ENCODE measurements at regions not wholly inside any gene's neighbourhood (a gene's known extent, or its start where the extent isn't known, plus 50 kb on each side); places are given as distances from the start of the nearest gene placed in this dataset.

DNA sequence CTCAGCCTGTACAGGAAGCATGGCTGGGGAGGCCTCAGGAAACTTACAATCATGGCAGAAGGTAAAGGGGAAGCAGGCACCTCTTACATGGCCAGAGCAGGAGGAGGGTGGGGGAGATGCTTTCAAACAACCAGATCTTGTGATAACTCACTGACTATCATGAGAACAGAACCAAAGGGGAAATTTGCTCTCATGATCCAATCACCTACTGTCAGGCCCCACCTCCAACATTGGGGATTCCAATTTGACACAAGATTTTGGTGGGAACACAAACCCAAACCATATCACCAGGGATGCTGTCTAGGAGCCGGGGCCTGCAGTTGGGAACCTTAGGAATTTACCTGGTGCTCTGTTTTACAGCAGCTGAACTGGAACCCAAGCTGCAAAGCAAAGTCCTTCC, 191.1 kb upstream of the CITED2 start:
- no peak for DNase-seq

DNA sequence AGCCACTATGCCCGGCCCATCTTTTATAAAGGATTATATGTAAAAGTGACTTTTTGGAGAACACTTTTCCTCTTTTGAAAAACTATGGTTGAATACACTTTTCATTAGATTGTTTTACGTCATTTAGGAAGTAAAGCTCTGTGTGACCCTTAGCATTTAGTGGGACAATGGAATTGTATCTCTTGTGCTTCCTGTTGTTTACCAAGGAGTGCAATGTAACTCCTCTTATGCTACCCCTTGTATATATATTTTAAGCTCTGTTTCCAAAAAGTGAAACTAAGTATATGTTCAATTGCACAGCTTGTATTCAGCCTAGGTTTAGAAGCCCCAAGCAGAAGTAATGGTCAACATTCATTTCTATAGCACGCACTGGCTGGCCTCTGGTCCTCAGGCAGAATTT, 183.1 kb upstream of the CITED2 start:
- DNase-seq: no peak

DNA sequence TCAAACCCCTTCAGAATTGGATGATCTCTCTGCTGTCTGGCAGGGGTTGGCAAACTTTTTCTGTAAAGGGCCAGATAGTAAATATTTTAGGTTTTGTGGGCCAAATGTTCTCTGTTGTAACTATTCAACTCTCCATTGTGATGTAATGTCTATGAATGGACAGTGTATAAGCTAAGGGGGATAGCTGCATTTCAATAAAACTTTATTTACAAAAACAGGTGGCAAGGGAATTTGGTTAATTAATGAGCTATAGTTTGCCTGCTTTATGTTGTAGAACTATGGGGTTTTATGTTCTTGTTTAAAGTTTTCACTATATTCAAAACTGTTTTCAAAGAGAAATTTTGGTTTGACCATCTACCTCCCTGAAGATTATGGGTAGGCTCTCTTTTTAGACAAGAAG, 182.1 kb upstream of the CITED2 start:
- DNase-seq: no peak

DNA sequence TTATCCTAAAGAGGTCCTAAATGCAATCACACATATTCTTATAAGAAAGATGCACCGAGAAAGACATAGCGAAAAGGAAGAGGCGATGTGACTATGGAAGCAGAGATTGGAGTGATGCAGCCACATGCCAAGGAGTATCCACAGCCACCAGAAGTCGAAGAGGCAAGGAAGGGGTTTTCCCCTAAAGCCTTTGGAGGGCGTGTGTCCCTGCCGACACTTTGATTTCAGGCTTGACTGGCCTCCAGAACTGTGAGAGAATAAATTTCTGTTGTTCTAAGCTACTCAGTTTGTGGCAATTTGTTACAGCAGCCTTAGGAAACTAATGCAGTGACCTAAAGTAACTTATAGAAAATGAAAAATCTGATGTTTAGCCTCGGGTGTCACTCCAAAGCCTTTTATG, 179.5 kb upstream of the CITED2 start:
- DNase-seq: no peak

DNA sequence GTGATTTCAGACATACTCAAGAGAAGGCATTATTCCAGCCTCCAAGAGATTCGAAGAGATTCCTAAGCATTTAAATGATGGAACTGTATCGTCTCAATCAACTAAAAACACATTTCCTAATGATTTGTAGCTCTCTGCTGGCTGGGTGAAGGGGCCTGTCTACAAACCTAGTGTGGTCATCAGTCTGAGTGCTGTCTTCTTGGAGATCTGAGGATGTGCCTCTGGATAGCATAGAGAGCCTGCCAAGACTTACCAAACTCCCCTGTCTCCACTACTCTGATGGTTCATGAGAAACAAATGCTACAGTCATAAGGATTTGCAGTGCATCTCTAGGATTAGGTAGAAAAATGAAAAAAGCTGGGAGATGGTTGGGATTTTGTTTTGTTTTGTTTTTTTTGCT, 176.9 kb upstream of the CITED2 start:
- DNase-seq: no peak

DNA sequence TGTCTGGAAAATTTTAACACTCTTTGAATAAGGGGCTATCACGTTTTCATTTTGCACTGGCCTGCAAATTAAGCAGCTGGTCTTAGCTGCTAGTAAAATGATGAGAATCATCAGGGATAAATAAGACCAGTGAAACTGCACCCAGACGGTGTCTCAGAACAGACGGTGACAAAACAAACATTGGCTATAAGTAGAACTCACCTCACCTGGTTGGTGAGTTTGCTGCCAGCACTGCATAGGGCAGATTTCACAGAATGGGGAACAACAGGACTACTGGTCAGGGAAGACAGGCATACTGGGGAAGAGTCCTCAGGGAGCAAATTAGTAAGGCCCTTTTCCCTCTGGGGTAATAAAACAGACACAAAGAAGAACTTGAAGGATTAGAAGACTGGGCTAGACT, 175.9 kb upstream of the CITED2 start:
- no peak for DNase-seq

DNA sequence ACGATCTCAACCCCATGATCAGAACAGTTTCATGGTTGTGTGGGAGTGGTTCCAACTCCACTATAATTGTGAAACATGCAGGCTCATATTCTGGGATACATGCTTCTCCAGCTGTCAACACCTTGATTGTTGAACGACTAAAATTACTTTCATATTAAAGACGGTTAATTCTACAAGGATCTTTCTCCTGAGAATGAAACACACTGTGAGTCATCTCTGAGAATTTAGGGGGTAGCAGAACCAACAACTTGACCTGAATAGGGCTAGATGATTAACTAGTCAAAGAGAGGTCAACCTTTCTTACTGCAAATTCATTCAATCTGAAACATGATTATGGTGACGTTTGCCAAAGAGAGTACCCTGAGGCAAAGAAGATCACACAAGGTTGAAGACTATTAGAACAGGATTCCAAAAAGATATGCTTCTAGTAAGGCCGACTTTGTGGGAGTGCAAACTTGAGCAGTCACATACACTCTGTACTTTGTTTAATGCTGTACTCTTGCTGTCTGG, 175.2 kb upstream of the CITED2 start:
- no peak for DNase-seq

DNA sequence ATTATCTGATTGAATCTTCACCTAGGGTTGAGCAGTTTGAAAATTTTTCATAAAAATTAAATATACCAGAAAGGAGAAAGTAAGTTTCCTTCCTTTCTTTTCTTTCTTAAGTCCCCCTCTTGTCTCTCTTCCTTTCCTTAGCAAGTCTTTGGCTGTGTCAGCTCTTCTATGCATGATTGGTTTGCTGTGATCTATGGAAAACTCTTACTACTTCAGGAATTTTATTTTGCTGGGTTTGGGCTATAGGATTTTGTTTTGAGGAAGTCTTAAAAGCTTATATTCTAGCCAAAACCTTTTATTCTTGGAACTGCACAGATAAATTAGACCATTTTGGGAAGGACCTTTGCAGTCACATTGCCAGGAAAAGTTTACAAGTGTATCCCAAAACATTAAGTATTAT, 173.4 kb upstream of the CITED2 start:
- no peak for DNase-seq

DNA sequence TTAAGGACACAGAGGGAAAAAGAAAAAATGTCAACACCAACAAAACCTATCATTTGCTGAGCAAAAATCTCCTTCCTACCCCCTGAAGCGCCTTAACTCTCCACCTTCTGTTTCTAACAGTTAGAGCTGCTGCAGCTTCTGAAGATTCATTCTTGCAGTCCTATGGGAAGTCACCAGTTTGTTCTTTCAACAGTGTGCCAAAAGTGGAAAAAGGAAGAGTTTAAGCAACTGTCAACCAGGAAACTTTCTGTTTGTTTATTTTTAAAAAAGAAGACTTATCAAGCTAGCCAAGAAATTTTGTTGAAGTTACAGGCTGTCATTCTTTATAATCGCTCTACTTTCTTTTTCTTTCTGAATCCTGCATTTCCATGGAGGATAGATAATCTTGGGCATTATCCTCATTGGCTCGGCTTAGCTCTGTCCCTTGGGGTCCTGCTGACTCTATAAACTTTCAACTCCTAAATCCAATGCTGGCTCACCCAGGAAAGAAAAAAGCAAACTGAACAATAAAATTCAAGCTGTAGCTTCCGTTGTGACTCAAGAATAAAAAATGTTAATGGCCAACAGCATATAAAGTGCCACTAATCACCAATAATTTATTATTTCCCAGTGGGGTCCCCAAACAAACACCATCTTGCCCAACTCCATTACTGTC, 172.8 kb upstream of the CITED2 start:
- no peak for DNase-seq

DNA sequence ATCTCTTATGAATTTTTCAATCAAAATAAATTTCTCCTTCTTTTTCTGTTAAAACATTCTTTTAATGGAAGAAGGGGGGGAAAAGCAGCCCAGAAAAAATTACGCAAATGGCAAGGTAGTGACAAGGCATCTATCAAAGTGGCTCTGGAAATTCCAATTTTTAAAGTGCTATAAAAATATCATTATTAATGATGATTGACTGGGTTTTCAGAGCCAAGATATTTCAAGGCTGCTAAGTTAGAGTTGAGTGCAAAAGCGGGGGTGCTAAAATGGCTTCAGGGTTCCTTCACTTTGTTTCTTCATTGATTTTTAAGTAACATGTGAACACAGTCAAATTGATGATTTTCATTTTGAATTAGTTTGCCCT, 171.6 kb upstream of the CITED2 start:
- DNase-seq: no peak

DNA sequence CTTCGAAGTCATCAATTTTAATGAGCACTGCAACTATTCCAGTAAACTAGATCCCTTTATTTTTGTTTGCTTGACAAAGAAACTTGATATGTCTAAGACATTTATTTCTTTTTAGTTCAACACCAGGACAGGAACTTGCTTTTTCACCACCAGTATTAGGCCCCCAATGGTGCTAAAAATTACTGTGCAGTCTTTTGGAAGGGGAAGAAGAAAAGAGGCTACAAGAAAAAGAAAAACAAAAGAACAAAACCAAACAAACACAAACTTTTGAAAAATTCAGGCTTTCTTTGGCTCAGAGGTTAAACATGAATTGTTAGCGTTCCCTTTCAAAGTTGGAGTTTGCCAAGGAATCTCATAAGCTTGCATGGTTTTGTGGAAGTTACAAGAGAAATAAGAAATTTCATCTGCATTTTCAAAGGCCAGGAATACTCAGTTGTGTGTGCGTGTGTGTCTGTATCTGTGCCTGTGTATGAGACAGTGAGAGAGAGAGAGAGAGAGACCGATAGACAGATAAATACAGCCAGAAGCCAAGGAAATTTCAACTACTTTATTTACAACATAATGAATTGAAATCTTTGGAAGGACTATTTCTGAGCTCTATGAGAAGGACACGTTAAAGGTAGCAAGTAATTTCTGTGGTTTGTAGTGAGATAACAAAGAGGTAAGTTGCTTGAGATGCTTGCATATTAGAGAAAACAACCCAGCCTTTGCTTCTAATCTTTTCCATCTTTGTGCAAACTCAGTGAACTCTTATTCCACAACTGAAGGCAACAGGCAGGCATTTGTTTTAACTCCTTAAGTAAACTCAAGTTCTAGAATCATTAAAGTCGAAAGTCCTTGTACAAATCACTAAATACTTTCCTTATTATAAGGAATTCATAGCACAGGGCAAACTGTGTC, 171.0 kb upstream of the CITED2 start:
- DNase-seq: no peak

DNA sequence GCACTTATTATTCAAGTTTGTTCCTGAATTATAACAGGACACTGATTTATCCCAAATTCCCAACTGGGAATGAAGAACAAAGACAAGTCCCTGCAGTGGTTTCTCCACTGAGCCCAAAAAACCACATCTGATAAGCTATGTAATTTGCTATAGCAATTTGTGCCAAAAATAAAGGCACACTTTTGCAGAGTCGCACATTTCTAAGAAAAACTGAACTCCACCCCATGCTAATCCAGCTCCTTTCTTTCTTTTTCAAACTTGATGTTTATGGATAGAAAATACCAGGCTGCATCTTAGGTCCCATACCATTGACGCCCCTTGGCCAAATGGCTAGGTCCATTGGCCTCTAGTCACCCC, 170.2 kb upstream of the CITED2 start:
- no peak for DNase-seq

DNA sequence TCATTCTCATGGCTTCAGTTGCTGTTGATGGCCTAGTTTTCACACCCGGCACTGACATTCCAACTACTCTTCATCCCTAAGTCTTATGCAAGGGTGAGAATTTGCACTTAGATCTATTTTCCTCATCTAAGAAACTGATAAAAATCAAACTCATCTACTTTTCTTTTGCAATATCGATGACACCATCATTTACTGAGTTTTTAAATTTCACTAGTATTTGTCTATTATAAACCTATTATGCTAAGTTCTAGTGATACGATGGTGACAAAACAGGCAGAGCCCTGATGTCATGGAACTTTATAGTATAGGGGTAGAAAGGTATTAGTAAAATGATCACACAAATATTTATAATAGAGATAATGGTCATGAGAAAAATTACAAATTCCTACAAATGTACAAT, 167.9 kb upstream of the CITED2 start:
- DNase-seq: no peak

DNA sequence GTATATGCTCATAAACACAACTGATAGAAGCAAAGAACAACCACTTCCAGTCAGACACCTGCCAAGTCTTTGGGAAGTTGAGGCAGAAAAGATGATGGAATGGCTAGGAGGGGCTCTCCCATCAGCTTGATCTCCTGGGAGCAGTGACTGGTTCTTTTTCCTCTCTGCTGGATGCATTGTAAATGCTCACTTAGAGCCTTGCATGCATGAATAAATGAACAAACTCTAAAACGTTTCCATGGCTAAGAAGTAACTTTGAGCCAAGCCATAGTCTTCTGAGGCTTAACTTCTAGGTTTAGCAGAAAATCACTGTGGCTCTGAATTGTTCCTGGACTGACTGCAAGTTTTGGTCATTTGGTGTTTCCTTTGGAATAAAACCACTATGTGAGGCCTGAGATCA, 166.4 kb upstream of the CITED2 start:
- DNase-seq: no peak

DNA sequence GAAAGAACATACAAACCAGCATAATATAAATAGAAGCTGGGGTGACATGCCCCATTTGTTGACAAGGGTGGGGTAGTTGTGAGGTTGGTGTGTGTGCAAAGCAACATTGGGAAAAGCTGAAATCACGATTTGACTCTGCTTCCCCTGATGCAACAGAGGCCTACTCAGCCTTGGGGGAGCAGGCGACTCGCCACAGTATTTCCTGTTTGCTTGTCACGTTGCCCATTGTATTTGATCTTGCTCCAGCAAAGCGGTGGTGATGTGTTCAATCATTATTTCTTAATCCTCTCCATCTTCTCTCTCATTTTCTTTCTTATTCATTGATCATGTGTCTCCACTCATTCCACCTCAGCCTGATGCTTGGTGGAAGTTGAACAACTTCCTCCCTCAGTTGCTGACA, 165.8 kb upstream of the CITED2 start:
- DNase-seq: peak in 4 of 5 donors; percentile 9 to 95 (median 15)

DNA sequence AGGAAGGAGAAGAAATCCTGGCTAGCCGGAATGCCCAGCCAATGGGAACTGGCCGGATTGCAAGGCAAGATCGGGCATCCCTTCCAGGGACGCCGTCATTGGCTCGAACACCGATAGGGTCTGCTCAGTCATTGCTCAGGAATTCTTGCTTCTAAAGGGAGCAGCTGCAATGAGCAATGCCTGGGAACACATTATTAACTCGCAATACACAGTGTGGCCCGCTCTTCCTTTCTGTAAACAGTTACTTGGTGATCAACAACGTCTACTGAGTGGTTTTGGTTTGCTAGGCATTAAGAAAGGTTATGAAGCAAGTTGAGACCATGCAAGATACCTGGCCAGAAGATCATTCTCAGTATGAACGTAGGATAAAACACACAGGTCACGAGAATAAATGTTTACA, 165.4 kb upstream of the CITED2 start:
- DNase-seq: no peak

DNA sequence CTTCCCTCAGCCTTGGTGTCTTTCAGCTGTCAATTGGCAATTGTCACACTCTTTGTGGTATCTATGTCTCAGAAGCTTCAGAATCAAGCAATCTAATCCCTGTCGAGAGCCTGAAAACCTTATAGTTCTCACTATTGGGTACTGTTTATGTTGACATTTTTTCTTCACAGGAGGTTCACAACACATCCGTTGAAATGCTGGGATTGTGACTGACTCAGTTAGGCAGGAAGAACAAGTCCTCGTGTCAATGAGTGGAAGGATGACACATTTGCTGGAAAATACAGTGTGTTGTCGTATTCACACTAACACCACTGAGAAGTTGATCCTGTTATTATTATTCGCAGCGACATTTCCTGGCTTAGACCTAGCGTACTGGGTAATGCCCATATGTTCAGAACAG, 163.9 kb upstream of the CITED2 start:
- no peak for DNase-seq

DNA sequence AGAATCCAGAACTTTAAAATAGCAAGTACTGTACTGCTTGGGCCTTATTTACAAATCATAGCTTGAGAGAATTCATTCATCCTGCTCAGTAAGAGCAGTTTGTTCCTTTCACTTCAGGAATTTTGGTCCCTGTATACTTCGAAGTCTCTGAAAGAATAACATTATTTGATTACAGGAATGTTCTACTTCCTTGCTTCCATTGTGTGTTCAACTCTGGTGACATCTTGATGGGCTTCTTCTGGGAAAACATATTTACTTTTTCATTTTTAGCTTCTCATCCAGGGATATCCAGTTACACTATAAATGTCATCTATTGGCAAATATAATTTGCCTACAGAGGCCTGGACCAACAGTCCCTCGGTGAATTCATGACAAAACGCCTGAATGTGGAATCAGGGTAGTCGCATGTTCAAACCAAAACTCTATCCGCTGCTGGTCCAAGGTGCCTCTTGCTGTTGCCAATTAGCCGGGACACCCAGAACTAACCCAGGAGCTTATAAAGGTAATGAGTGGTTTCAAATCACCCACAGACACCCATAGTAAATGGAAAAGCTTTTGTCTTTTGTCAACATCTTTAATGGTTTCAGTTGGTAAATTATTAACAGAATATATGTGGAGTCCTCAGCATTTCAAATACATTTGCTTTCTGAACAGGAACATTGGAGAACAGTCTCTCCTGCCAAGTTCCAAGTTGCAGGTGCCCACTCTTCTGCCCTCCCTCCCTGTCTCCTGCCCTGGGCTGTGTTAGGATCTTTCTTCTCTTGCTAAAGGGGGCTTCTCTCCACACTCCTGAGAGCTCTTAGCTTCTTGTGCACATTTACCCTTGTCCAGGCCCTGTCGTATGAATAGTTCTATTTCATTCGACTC, 162.5 kb upstream of the CITED2 start:
- no peak for DNase-seq

DNA sequence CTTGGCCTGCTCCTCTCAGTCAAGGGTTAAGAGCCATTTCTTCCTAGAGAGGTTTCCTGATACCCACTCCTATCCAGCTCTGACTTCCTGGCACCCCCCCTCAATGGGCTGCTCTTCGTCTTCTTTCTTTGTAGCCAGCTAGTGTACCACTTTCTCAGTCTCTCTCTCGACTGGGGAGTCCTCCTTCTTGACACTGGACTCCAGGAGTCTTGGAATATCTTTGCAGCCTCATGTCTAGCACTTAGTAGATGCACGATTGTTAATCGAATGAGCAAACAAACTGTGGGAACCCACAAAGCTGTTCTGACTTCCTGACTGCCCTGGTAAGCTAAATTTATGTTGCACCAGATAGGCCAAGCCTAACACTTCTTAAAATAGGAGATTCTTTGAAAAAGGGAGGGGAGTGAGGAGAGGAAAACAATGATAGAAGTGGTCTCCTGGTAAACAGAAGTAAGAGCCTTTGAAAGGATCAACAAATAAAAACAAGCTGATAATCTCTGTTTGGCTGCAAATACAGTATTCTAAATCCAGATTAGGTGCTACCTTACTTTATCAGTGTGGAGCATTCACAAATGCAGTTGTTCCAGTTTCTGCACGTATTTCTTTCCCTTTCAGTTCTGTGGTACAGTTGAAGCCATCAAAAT, 160.1 kb upstream of the CITED2 start:
- DNase-seq: peak in 1 of 5 donors; percentile 73

DNA sequence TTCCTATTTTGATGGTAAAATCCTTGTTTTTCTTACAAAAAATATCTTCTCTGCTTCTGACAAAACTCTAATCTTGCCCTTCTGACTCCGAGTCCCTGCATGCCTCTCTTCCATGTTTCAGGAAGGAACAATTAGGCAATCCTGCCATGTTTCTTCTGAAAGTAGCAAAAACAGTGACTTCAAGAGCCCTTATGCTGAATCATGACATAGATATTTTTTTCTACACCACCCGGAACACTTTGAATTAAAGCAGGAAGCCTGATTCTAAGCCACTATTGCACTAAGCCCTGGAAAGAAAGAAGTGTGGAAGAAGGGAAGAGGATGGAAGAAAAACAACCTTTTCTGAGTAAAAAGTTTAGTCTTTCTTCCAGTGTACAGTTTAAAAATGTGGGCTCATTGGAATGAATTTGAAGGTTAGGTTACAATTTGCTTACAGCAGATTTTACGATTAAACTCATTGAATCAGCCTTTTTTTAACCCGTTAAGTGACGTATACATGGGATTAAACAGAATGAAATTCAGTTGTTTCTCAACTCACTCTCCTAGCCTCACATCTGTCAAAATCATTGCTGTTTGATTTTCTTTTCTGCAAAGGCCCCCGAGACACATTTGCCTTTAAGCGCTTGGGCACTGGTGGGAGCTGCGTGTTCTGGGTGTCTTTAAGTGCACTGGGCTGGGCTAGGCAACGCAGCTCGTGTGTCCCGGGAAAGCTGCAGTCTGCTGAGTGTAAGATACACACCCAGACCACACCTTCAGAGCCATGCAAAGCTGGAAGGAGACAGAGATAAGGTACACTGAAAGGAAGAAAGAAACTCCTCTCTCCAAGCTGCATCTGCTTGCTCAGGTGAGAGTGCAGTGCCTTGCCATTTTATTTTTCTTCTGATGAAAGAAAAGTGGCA, 159.4 kb upstream of the CITED2 start:
- peak in 1 of 5 donors; percentile 41 for DNase-seq

DNA sequence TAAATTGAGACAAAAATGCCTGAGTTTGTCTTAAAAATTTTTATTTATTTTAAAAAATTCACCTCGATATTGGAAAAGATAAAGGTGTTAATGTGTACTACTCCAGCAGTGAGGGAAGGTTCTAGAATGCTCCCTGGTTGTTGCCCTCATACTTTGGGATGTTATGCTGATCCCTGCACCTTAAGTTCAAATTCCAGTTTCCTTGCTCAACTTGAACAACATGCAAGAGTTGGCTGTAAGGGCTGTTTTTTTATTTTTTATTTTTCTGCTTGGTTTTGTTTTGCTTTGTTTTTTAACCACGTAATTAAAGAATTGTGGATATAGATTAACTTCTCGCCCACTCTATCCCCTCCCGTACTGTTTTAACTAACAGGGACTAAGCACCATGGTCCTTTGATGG, 158.7 kb upstream of the CITED2 start:
- no peak for DNase-seq
